HG03442 (cell line): ENCODE measurements at regions not wholly inside any gene's neighbourhood (a gene's known extent, or its start where the extent isn't known, plus 50 kb on each side); places are given as distances from the start of the nearest gene placed in this dataset.

Experiments used
- ATAC-seq: cut with Tn5 transposase; IDR thresholded peaks from one replicate; pipeline ENCODE4 v1.9.1; 2021; ENCODE audit warnings: mild to moderate bottlenecking, moderate library complexity; ENCODE audit not compliant: unreplicated experiment

DNA sequence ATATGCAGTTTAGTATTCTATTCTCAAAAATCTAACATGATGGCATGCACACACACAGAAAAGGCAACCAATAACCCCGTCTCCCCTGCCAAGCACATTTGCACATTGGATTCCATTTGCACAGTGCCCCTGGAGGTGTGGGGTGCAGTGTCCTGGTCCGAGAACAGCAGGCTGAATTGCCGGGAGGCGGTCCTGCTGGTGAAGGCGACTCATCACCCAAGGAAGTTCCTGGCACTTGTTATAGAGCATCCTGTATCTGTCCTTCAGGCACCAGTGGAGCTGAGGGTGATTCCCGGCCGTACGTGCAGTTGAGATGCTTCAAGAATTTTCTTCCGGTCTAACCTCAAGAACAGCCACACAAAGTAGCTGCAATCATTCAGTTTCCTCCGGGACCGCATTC is 73.0 kb upstream of the RAB12 start:
- ATAC-seq, result no peak

DNA sequence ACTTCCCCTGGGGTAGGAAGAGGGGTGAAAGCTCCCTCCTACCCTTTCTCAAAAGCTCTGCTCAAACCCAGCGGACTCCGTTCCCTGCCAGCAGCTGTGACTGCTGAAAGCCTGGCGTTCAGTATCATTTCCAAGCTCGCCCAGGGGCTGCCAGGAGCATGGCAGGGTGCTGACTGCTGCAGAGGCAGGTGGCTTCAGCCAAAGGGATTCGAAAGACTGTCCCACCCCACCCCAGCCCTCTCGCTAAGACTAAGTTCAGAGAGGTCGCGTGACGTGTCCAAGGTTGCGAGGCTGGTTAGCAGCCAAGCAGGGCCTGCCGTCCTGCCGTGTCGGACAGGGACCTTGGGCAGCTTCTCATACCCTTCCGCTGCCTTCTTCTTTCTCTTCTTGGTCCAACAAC is 72.3 kb upstream of the RAB12 start:
- no peak for ATAC-seq

DNA sequence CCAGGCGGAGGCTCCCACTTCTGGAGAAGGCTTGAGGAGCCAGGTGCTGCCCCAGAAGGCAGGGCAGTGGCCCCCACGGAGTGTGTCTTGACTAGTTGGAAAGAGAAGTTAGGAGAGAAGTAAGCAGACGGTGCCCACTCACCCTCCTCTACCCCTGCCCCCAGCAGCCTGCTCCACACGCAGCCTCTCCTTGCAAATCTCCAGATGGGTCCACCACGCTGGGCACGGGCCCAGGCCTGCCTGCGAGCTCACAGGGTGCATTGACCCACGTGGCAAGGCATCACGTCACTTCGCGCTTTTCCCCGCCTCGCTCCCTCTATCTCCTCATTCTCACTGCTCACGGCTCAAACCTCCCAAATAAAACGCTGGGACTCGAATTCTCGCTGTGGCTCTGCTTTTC is 71.8 kb upstream of the RAB12 start:
- no peak for ATAC-seq

DNA sequence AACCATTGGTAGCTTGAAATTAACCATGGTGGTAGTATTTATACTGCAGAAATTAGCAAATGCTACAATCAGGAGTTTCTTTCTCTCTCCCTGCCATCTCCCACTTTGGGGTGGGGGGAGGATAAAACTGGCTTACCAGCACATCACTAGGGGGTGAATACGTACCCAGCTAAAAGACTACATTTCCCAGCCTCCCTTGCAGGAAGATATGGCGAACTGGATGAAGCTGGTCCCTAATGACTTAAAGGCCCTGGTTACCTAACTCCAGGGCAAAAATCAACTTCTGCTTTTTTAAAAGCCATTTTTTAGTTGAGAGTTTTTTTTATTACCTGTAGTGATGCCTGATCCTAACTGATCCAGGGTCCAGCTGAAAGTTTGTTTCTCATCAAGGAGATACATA is 70.3 kb upstream of the RAB12 start:
- ATAC-seq, result no peak

DNA sequence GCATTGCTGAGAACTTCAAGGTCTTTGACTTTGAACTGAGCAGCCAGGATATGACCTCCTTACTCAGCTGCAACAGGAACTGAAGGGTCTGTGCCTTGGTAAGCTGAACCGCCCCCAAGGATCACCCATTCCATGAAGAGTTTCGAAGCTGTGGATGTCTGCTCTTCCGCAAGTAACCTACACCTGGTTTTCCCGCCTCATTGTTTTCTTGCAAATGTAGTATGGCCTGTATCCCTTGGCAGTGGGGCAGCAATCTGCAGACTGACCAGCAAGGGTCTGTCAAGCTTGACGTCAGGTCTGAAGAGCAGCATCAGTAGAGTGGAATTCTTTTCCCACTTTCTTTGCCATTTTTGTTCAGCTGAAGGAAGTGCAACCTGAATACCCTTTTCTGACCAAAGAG is 62.6 kb upstream of the RAB12 start:
- no peak for ATAC-seq

DNA sequence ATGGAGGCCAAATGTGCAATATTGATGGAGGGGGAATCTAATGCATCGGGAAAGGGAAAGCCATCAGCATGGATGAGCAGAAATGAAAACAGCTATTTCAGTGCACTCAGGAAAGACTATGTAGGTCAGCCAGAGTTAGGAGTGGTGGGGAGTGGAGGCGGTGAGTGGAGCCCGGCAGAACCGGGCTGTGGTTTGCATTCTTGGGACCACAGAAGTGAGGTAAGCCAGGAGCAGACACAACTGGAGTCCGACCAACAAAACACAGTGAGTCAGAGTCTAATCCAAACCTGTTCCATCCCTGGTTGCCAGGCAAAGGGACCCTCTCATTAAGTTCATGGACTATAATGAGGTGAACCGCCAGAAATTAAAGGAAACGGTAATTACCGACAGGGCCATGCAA is 61.1 kb upstream of the RAB12 start:
- ATAC-seq, result no peak

DNA sequence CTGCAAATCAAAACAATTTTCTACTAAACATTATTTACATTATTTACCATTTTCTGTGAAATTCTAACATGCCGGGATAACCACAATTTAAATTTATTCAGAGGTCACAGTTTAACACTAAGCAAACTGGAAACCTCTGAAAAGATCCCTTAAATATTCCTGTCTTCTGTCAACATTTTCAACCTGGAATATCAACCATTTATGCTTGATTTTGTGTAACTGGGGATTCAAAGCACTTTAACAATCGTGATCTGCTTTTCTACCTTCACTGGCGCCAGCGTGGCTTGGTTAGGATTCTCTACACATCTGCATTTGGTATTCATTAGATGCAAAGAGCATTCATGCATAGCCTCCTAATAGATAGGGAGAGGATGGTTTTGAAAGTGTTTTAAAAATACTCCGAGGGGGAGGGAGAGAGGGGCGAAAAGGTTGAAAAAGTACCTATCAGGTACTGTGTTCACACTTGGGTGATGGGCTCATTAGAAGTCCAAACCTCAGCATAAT is 59.9 kb upstream of the RAB12 start:
- no peak for ATAC-seq

DNA sequence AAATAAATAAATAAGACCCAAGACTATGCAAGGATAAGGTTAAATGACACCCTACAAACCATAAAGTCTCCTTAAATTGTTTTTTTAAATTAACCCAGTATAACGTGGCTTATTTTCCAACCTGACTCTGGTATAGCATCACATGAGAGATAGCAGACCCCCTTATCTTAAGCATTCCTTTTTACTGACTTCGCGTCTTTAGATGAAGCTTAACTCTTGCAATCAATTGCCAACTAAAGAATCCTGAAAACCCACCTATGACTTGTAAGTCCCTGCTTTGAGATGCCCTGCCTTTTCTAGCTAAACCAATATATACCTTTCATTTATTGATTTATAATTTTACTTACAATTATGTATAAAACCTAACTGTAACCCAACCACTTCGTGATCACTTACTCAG is 57.1 kb upstream of the RAB12 start:
- no peak for ATAC-seq

DNA sequence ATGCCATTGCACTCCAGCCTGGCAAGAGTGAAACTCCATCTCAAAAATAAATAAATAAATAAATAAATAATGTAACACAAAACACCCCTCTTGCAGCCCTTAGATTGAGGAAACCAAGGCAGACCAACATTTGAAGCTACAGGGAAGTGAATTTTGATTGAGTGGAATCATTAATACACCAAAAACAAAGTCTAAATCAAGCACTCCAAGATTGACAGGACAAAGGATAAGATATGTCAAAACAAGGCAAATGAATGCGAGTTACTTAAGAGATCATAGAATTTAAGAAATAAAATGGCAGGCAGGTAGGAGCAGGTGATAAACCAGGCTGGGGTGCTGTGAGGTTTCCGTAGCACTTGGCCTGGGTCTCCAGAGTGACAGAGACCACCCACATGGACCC is 54.9 kb upstream of the RAB12 start:
- no peak for ATAC-seq

DNA sequence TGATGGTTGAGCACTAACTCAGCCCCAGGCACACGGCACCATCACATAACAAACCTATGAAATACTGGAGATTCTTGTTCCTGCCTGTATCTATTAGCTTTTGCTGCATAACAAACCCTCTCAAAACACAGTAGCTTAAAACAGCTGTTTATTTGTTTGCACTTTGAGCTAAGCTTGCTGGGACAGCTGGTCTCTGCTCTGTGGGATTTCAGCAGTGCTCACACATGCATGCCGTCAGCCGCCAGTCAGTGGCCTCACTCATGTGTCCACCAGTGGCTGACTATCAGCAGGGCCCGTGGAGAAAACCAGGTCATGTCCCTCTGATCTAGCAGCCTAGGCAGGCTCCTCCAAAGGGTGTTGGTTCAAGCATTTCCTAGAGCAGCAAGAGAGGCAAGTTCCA is 52.8 kb upstream of the RAB12 start:
- ATAC-seq, result no peak
